ENCODE measurements at regions not wholly inside any gene's neighbourhood (a gene's known extent, or its start where the extent isn't known, plus 50 kb on each side); places are given as distances from the start of the nearest gene placed in this dataset.

GRCh38 chr9:115169003-115169402 lies 51.0 kb upstream of the TNC start:
- no peak for DNase-seq

GRCh38 chr9:115170358-115171073 lies 52.6 kb upstream of the TNC start:
- DNase-seq, result no peak

- no peak for DNase-seq
Measured at GRCh38 chr9:115171921-115172388, 54.0 kb upstream of the TNC start.

- no peak for DNase-seq
Measured at GRCh38 chr9:115182264-115182663, 64.3 kb upstream of the TNC start.

GRCh38 chr9:115183436-115183835 lies 65.5 kb upstream of the TNC start:
- DNase-seq, result no peak

- no peak for DNase-seq
Measured at GRCh38 chr9:115189686-115190085, 71.7 kb upstream of the TNC start.

- DNase-seq, result no peak
Measured at GRCh38 chr9:115191667-115192066, 73.7 kb upstream of the TNC start.

GRCh38 chr9:115192280-115192679 lies 74.3 kb upstream of the TNC start:
- peak; percentile 80 for DNase-seq

- peak; percentile 11 for DNase-seq
Measured at GRCh38 chr9:115192835-115193525, 75.0 kb upstream of the TNC start.

GRCh38 chr9:115193777-115194176 lies 75.8 kb upstream of the TNC start:
- no peak for DNase-seq

GRCh38 chr9:115194216-115194615 lies 76.3 kb upstream of the TNC start:
- no peak for DNase-seq

GRCh38 chr9:115195912-115196311 lies 78.0 kb upstream of the TNC start:
- no peak for DNase-seq

GRCh38 chr9:115196919-115197318 lies 79.0 kb upstream of the TNC start:
- DNase-seq, result no peak

- DNase-seq, result peak; percentile 36
Measured at GRCh38 chr9:115198001-115198400, 80.0 kb upstream of the TNC start.

- no peak for DNase-seq
Measured at GRCh38 chr9:115200711-115201505, 83.0 kb upstream of the TNC start.

GRCh38 chr9:115202181-115202580 lies 84.2 kb upstream of the TNC start:
- DNase-seq, result no peak

GRCh38 chr9:115202960-115203751 lies 85.2 kb upstream of the TNC start:
- no peak for DNase-seq

- DNase-seq, result peak; percentile 25
Measured at GRCh38 chr9:115204904-115205453, 87.0 kb upstream of the TNC start.

- no peak for DNase-seq
Measured at GRCh38 chr9:115207003-115207836, 89.3 kb upstream of the TNC start.

GRCh38 chr9:115208501-115208900 lies 90.5 kb upstream of the TNC start:
- no peak for DNase-seq

- no peak for DNase-seq
Measured at GRCh38 chr9:115209601-115210306, 91.8 kb upstream of the TNC start.

All from suppressor macrophage treated with lipopolysaccharide for 4 hours (primary cell).